ENCODE measurements at regions not wholly inside any gene's neighbourhood (a gene's known extent, or its start where the extent isn't known, plus 50 kb on each side); places are given as distances from the start of the nearest gene placed in this dataset.
A peak's percentile ranks its signal among the peaks of the same experiment; 100 is the strongest.
"Not testable (repeated sequence)": the region's sequence is repeated elsewhere in the genome, so short reads cannot be mapped to it uniquely, and the experiment has no call there.

DNA sequence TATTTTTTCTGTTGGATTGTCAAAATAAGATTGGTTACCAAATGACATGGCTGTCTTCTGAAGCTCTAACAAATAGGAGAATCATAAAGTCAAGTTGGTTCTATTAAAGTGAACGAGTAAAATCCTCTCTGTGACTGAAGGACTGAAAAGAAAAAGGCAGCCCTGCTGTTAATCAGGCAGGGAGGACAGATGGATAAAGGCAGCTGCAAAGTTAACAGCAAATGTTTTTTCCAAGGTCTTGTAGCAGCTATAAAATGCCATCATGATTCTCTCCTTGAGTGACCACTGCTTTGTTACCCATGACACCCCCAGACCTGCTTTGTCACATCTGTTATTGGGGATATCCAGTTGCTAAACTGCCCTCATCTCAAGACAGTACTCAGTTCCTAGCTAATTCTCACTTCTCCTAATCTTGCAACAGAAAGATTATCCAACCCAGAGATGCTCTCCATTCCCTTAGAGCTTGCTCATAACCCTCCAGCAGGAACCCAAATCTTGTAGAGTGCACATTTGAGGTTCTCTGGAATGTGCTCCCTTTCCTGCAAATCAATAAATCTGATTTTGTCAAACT, 89.7 kb upstream of the PARP8 start:
- Histone ChIP-seq H4K20me1 (ENCODE audit: insufficient read depth) (no peaks in the 10 kb centered on the region), H3K9me3 (ENCODE audit: low read length) (no peaks in the 10 kb centered on the region), H3K4me2 (ENCODE audit: low read length) (no peak overlapping the region), H3K79me2 (replicated peaks; ENCODE audit: insufficient read depth, low read length) (no peaks in the 10 kb centered on the region), H2AFZ (ENCODE audit: low read depth, low read length) (peak overlapping the region; percentile 1), H3F3A (ENCODE audit: insufficient read depth, low read length, poor library complexity, severe bottlenecking) (no peaks in the 10 kb centered on the region), H3K9ac (ENCODE audit: low read length) (no peak overlapping the region), H3K4me3 (ENCODE audit: low read length) (no peak overlapping the region), H3K27ac (ENCODE audit: low read length) (no peak overlapping the region), H3K36me3 (ENCODE audit: insufficient read depth, low read length) (no peaks in the 10 kb centered on the region), H3K9me2 (ENCODE audit: insufficient read depth, low read length) (no peaks in the 10 kb centered on the region), H3K27me3 (ENCODE audit: insufficient read depth, low read depth, low read length) (no peaks in the 10 kb centered on the region)
- no peak for TF ChIP-seq SMC3 (conservative IDR thresholded peaks at IDR 0.05; ENCODE audit: poor library complexity)
- no peak for TF ChIP-seq MXI1 (conservative IDR thresholded peaks at IDR 0.05; ENCODE audit: poor library complexity, severe bottlenecking)
- no peak for TF ChIP-seq EP300 (conservative IDR thresholded peaks at IDR 0.05; ENCODE audit: poor library complexity, severe bottlenecking)
- TF ChIP-seq, protein P1, sequence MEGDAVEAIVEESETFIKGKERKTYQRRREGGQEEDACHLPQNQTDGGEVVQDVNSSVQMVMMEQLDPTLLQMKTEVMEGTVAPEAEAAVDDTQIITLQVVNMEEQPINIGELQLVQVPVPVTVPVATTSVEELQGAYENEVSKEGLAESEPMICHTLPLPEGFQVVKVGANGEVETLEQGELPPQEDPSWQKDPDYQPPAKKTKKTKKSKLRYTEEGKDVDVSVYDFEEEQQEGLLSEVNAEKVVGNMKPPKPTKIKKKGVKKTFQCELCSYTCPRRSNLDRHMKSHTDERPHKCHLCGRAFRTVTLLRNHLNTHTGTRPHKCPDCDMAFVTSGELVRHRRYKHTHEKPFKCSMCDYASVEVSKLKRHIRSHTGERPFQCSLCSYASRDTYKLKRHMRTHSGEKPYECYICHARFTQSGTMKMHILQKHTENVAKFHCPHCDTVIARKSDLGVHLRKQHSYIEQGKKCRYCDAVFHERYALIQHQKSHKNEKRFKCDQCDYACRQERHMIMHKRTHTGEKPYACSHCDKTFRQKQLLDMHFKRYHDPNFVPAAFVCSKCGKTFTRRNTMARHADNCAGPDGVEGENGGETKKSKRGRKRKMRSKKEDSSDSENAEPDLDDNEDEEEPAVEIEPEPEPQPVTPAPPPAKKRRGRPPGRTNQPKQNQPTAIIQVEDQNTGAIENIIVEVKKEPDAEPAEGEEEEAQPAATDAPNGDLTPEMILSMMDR (IDR thresholded peaks at IDR 0.05; ENCODE audit: poor library complexity, severe bottlenecking) = no peak
- no peak for TF ChIP-seq TAF1 (IDR thresholded peaks at IDR 0.05; ENCODE audit: low read depth)
- TF ChIP-seq EZH2 (IDR thresholded peaks at IDR 0.05; ENCODE audit: borderline replicate concordance, insufficient read depth, low read length, poor library complexity, severe bottlenecking) = no peak

GRCh38 chr5:50580506-50580905, 85.9 kb upstream of the PARP8 start:
- no peaks in the 10 kb centered on the region for H3K9me2 ChIP-seq (ENCODE audit: insufficient read depth, low read length)
- H3K4me3 ChIP-seq (ENCODE audit: low read length) = no peak overlapping the region
- H2AFZ ChIP-seq (ENCODE audit: low read depth, low read length) = no peak overlapping the region
- no peaks in the 10 kb centered on the region for H3K27me3 ChIP-seq (ENCODE audit: insufficient read depth, low read depth, low read length)
- no peak overlapping the region for H3K9ac ChIP-seq (ENCODE audit: low read length)
- TF ChIP-seq EP300 (conservative IDR thresholded peaks at IDR 0.05; ENCODE audit: poor library complexity, severe bottlenecking) = peak; percentile 48
- no peak for TF ChIP-seq POLR2AphosphoS5 (IDR thresholded peaks at IDR 0.05)
- H3K36me3 ChIP-seq (ENCODE audit: insufficient read depth, low read length) = no peaks in the 10 kb centered on the region
- no peaks in the 10 kb centered on the region for H4K20me1 ChIP-seq (ENCODE audit: insufficient read depth)
- no peaks in the 10 kb centered on the region for H3F3A ChIP-seq (ENCODE audit: insufficient read depth, low read length, poor library complexity, severe bottlenecking)
- H3K4me2 ChIP-seq (ENCODE audit: low read length) = no peak overlapping the region
- H3K27ac ChIP-seq (ENCODE audit: low read length) = no peak overlapping the region
- H3K9me3 ChIP-seq (ENCODE audit: low read length) = no peaks in the 10 kb centered on the region
- H3K79me2 ChIP-seq (replicated peaks; ENCODE audit: insufficient read depth, low read length) = no peaks in the 10 kb centered on the region

DNA sequence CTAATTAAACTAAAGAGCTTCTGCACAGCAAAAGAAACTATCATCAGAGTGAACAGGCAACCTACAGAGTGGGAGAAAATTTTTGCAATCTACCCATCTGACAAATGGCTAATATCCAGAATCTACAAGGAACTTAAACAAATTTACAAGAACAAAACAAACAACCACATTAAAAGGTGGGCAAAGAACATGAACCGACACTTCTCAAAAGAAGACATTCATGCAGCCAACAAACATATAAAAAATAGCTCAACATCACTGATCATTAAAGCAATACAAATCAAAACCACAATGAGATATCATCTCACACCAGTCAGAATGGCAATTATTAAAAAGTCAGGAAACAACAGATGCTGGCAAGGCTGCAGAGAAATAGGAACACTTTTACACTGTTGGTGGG, 84.6 kb upstream of the PARP8 start:
- H3K27ac ChIP-seq (ENCODE audit: low read length); H2AFZ ChIP-seq (ENCODE audit: low read depth, low read length); H3K79me2 ChIP-seq (replicated peaks; ENCODE audit: insufficient read depth, low read length); H4K20me1 ChIP-seq (ENCODE audit: insufficient read depth); H3K9me3 ChIP-seq (ENCODE audit: low read length); H3K9ac ChIP-seq (ENCODE audit: low read length); H3K4me3 ChIP-seq (ENCODE audit: low read length); H3K36me3 ChIP-seq (ENCODE audit: insufficient read depth, low read length); H3F3A ChIP-seq (ENCODE audit: insufficient read depth, low read length, poor library complexity, severe bottlenecking); H3K27me3 ChIP-seq (ENCODE audit: insufficient read depth, low read depth, low read length); H3K9me2 ChIP-seq (ENCODE audit: insufficient read depth, low read length); H3K4me2 ChIP-seq (ENCODE audit: low read length): not testable (repeated sequence)

DNA sequence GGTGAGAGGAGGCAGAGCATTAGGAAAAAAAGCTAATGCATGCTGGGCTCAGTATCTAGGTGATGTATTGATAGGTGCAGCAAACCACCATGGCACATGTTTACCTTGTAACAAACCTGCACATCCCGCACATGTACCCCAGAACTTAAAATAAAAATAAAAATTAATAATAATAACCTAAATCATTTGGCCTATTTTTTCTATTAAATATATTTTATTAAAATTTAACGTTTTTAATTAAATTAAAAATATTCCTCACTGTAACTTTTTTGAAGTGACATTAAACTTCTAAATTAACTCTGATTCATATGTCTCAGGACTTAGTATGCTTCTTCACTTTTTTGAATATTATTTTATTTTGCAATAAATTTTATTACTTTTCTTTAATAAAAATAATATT, 83.7 kb upstream of the PARP8 start:
- H3K36me3 ChIP-seq (ENCODE audit: insufficient read depth, low read length) = no peaks in the 10 kb centered on the region
- H3K9me3 ChIP-seq (ENCODE audit: low read length) = no peaks in the 10 kb centered on the region
- H4K20me1 ChIP-seq (ENCODE audit: insufficient read depth) = no peaks in the 10 kb centered on the region
- H3K79me2 ChIP-seq (replicated peaks; ENCODE audit: insufficient read depth, low read length) = no peaks in the 10 kb centered on the region
- TF ChIP-seq, protein P1 (IDR thresholded peaks at IDR 0.05; ENCODE audit: poor library complexity, severe bottlenecking) = no peak
- no peak for TF ChIP-seq RAD21 (conservative IDR thresholded peaks at IDR 0.05)
- no peak for TF ChIP-seq POLR2AphosphoS5 (IDR thresholded peaks at IDR 0.05)
- no peak for TF ChIP-seq TAF1 (IDR thresholded peaks at IDR 0.05; ENCODE audit: low read depth)
- TF ChIP-seq EP300 (conservative IDR thresholded peaks at IDR 0.05; ENCODE audit: poor library complexity, severe bottlenecking) = no peak
- no peak for TF ChIP-seq SMC3 (conservative IDR thresholded peaks at IDR 0.05; ENCODE audit: poor library complexity)
- TF ChIP-seq MXI1 (conservative IDR thresholded peaks at IDR 0.05; ENCODE audit: poor library complexity, severe bottlenecking) = no peak
- TF ChIP-seq EZH2 (IDR thresholded peaks at IDR 0.05; ENCODE audit: borderline replicate concordance, insufficient read depth, low read length, poor library complexity, severe bottlenecking) = no peak
- TF ChIP-seq REST (IDR thresholded peaks at IDR 0.05; ENCODE audit: borderline replicate concordance) = no peak
- no peak overlapping the region for H3K27ac ChIP-seq (ENCODE audit: low read length)
- no peak overlapping the region for H2AFZ ChIP-seq (ENCODE audit: low read depth, low read length)
- H3K9ac ChIP-seq (ENCODE audit: low read length) = no peak overlapping the region
- H3F3A ChIP-seq (ENCODE audit: insufficient read depth, low read length, poor library complexity, severe bottlenecking) = no peaks in the 10 kb centered on the region
- no peak overlapping the region for H3K4me2 ChIP-seq (ENCODE audit: low read length)
- H3K27me3 ChIP-seq (ENCODE audit: insufficient read depth, low read depth, low read length) = no peaks in the 10 kb centered on the region
- no peak overlapping the region for H3K4me3 ChIP-seq (ENCODE audit: low read length)
- no peaks in the 10 kb centered on the region for H3K9me2 ChIP-seq (ENCODE audit: insufficient read depth, low read length)

All from neural cell (in vitro differentiated cells).